Stomach (tissue), 4 donors: ENCODE measurements at regions not wholly inside any gene's neighbourhood (a gene's known extent, or its start where the extent isn't known, plus 50 kb on each side); places are given as distances from the start of the nearest gene placed in this dataset.

Experiments
- EP300 ChIP-seq: sonication (generic); formaldehyde crosslinking; IDR thresholded peaks from one replicate; pipeline ENCODE4 v1.6.1; 2017; ENCODE audit warnings: antibody characterized with exemption
- POLR2A ChIP-seq, 4 donors: fragments of 450-650 bp; IDR thresholded peaks; one replicate each; pipeline ENCODE4 v1.6.1; 2016; ENCODE audit warnings: antibody characterized with exemption in 4 of 4, control low read depth in 2 of 4, mild to moderate bottlenecking in 1 of 4, moderate library complexity in 1 of 4
- POLR2AphosphoS5 ChIP-seq, 3 donors: sonication (generic); formaldehyde crosslinking; IDR thresholded peaks; one replicate each; pipeline ENCODE4 v1.6.1; 2016; ENCODE audit warnings: antibody characterized with exemption in 3 of 3
- TF ChIP-seq, protein P1 (sequence below), 7 experiments: fragments of 450-650 bp in 4 of 7; fragments of 200-600 bp in 3 of 7; sonication (generic) in 3 of 7; IDR thresholded peaks; one replicate each; pipeline ENCODE4 v1.5.1; 2016 to 2019; ENCODE audit warnings: antibody characterized with exemption in 7 of 7, control low read depth in 2 of 7, mild to moderate bottlenecking in 1 of 7

DNA sequence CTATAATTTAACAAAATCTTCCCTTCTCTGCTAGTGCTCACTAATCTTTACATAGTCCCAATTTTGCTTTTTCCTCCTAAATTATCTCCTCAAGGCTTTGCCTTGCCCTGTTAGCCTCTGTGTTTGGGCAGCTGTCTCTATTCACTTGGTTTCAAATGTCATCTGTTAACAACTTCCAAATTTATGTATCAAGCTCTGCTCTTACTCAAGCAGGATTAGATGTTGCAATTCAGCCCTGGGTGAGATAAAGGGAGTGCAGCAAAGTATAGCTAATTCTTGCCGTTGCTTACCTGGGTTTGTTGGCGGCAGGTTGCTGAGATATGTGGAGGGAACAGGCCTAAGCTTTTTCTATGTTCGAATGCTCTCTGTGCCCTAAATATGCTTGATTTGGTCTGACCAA, 483.8 kb downstream of the DMAC1 start:
- TF ChIP-seq POLR2AphosphoS5 (IDR thresholded peaks at IDR 0.05) (peak in 1 of 3 donors; percentile 4), EP300 (no peak), POLR2A (IDR thresholded peaks at IDR 0.05) (no peak)
- TF ChIP-seq, protein P1, sequence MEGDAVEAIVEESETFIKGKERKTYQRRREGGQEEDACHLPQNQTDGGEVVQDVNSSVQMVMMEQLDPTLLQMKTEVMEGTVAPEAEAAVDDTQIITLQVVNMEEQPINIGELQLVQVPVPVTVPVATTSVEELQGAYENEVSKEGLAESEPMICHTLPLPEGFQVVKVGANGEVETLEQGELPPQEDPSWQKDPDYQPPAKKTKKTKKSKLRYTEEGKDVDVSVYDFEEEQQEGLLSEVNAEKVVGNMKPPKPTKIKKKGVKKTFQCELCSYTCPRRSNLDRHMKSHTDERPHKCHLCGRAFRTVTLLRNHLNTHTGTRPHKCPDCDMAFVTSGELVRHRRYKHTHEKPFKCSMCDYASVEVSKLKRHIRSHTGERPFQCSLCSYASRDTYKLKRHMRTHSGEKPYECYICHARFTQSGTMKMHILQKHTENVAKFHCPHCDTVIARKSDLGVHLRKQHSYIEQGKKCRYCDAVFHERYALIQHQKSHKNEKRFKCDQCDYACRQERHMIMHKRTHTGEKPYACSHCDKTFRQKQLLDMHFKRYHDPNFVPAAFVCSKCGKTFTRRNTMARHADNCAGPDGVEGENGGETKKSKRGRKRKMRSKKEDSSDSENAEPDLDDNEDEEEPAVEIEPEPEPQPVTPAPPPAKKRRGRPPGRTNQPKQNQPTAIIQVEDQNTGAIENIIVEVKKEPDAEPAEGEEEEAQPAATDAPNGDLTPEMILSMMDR (IDR thresholded peaks at IDR 0.05), result no peak
